WTC11 (cell line): ENCODE measurements at regions not wholly inside any gene's neighbourhood (a gene's known extent, or its start where the extent isn't known, plus 50 kb on each side); places are given as distances from the start of the nearest gene placed in this dataset.

Source experiments
- ATAC-seq: fragments of 200-7000 bp; cut with Tn5 transposase; 2 replicates; pipeline ENCODE4 v1.10.0; 2021; ENCODE audit warnings: mild to moderate bottlenecking, moderate library complexity
- CTCF ChIA-PET: fragments of 300-600 bp; sonication (Branson Sonifier 250); formaldehyde crosslinking; loops from one replicate; lab custom pipeline; 2021; ENCODE audit warnings: antibody characterized with exemption; lab: Charles Lee
- POLR2A ChIA-PET: fragments of 350-600 bp; sonication (Branson Sonifier 250); formaldehyde crosslinking; loops from one replicate; lab custom pipeline; 2021; ENCODE audit warnings: antibody characterized with exemption; lab: Charles Lee
- DNase-seq: peaks from one replicate; pipeline ENCODE4 v3.0.0; 2021; ENCODE audit warnings: low spot score
- H3K27ac Mint-ChIP-seq: 2 replicates; pipeline ENCODE4 v1.8.0; 2021; ENCODE audit warnings: mixed read lengths
- H3K27me3 Mint-ChIP-seq: 2 replicates; pipeline ENCODE4 v1.8.0; 2021; ENCODE audit warnings: low read depth, mild to moderate bottlenecking, moderate library complexity, mixed read lengths
- H3K36me3 Mint-ChIP-seq: 2 replicates; pipeline ENCODE4 v1.8.0; 2021; ENCODE audit warnings: mixed read lengths
- H3K4me1 Mint-ChIP-seq: 2 replicates; pipeline ENCODE4 v1.8.0; 2022; ENCODE audit warnings: mixed read lengths
- H3K4me3 Mint-ChIP-seq: 2 replicates; pipeline ENCODE4 v1.8.0; 2021; ENCODE audit warnings: mild to moderate bottlenecking, moderate library complexity, mixed read lengths
- H3K9me3 Mint-ChIP-seq: 2 replicates; pipeline ENCODE4 v1.8.0; 2021; ENCODE audit warnings: mixed read lengths
- AFF4 ChIP-seq: sonication (generic); formaldehyde crosslinking; IDR thresholded peaks from 2 replicates; pipeline ENCODE4 v1.8.1; 2023; ENCODE audit warnings: mild to moderate bottlenecking, missing genetic modification reagents, borderline replicate concordance
- ATF1 ChIP-seq: sonication (generic); formaldehyde crosslinking; IDR thresholded peaks from 2 replicates; pipeline ENCODE4 v1.8.1; 2023; ENCODE audit warnings: mild to moderate bottlenecking, moderate library complexity, missing genetic modification reagents
- ATF3 ChIP-seq: sonication (generic); formaldehyde crosslinking; conservative IDR thresholded peaks from 2 replicates; pipeline ENCODE4 v1.8.1; 2022; ENCODE audit warnings: mild to moderate bottlenecking, missing genetic modification reagents
- CREM ChIP-seq: sonication (generic); formaldehyde crosslinking; IDR thresholded peaks from 2 replicates; pipeline ENCODE4 v1.8.1; 2022; ENCODE audit warnings: mild to moderate bottlenecking, missing genetic modification reagents, moderate library complexity
- HMGXB4 ChIP-seq: sonication (generic); formaldehyde crosslinking; IDR thresholded peaks from 2 replicates; pipeline ENCODE4 v1.8.1; 2023; ENCODE audit warnings: mild to moderate bottlenecking, moderate library complexity, missing genetic modification reagents
- MLX ChIP-seq: sonication (generic); formaldehyde crosslinking; IDR thresholded peaks from 2 replicates; pipeline ENCODE4 v1.8.1; 2023; ENCODE audit warnings: mild to moderate bottlenecking, missing genetic modification reagents, moderate library complexity
- MYBL2 ChIP-seq: sonication (generic); formaldehyde crosslinking; IDR thresholded peaks from 2 replicates; pipeline ENCODE4 v1.8.1; 2023; ENCODE audit warnings: mild to moderate bottlenecking, moderate library complexity, missing genetic modification reagents
- NFE2L1 ChIP-seq: sonication (generic); formaldehyde crosslinking; IDR thresholded peaks from 2 replicates; pipeline ENCODE4 v1.8.1; 2023; ENCODE audit warnings: missing genetic modification reagents
- NFYB ChIP-seq: sonication (generic); formaldehyde crosslinking; conservative IDR thresholded peaks from 2 replicates; pipeline ENCODE4 v1.8.0; 2022; ENCODE audit warnings: low read depth, missing genetic modification reagents
- RORB ChIP-seq: fragments of 250-450 bp; sonication (Bioruptor Pico); IDR thresholded peaks from 2 replicates; pipeline ENCODE4 v1.9.0; 2021; ENCODE audit warnings: mild to moderate bottlenecking
- SMAD4 ChIP-seq: sonication (generic); formaldehyde crosslinking; IDR thresholded peaks from 2 replicates; pipeline ENCODE4 v1.8.0; 2022; ENCODE audit warnings: mild to moderate bottlenecking, missing genetic modification reagents
- SP1 ChIP-seq: sonication (generic); formaldehyde crosslinking; conservative IDR thresholded peaks from 2 replicates; pipeline ENCODE4 v1.8.1; 2022; ENCODE audit warnings: missing genetic modification reagents
- TEAD1 ChIP-seq: sonication (generic); formaldehyde crosslinking; IDR thresholded peaks from 2 replicates; pipeline ENCODE4 v1.8.0; 2022; ENCODE audit warnings: mild to moderate bottlenecking, missing genetic modification reagents
- TEAD4 ChIP-seq: sonication (generic); formaldehyde crosslinking; IDR thresholded peaks from 2 replicates; pipeline ENCODE4 v1.8.0; 2022; ENCODE audit warnings: mild to moderate bottlenecking, missing genetic modification reagents
- ZNF138 ChIP-seq: sonication (generic); formaldehyde crosslinking; conservative IDR thresholded peaks from 2 replicates; pipeline ENCODE4 v1.8.1; 2022; ENCODE audit warnings: mild to moderate bottlenecking, moderate library complexity, missing genetic modification reagents
- ZNF416 ChIP-seq: fragments of 250-450 bp; sonication (Bioruptor Pico); IDR thresholded peaks from 2 replicates; pipeline ENCODE4 v1.9.0; 2021; ENCODE audit warnings: mild to moderate bottlenecking, inconsistent platforms
- ZNF425 ChIP-seq: fragments of 250-450 bp; sonication (Bioruptor Pico); conservative IDR thresholded peaks from 2 replicates; pipeline ENCODE4 v1.9.0; 2021; ENCODE audit warnings: mild to moderate bottlenecking
- ZNF532 ChIP-seq: fragments of 250-450 bp; sonication (Bioruptor Pico); IDR thresholded peaks from 2 replicates; pipeline ENCODE4 v1.9.0; 2021; ENCODE audit warnings: mild to moderate bottlenecking, borderline replicate concordance

GRCh38 chr9:135228345-135228982 lies 141.0 kb downstream of the OLFM1 start (continued):
- no peak for TF ChIP-seq ZNF425 (CRISPR knock-in tag)
- TF ChIP-seq AFF4 (CRISPR knock-in tag) = no peak
- TF ChIP-seq CREM (CRISPR knock-in tag) = no peak
- TF ChIP-seq ATF1 (CRISPR knock-in tag) = no peak
- no peak for TF ChIP-seq ZNF416
- TF ChIP-seq RORB (CRISPR knock-in tag) = no peak
- TF ChIP-seq ATF3 (CRISPR knock-in tag) = no peak

- ATAC-seq (no peak), DNase-seq (no peak)
- Mint-ChIP-seq H3K27ac (no peak overlapping the region), H3K4me3 (no peak overlapping the region), H3K9me3 (peaks cover 6% of the 10 kb centered on the region; the same call in 1 of the 2 replicates), H3K36me3 (no peaks in the 10 kb centered on the region), H3K27me3 (no peaks in the 10 kb centered on the region), H3K4me1 (0 out of 2 replicates have a peak, but pooled peaks cover 5% of the 10 kb centered on the region)
- ChIA-PET CTCF (interaction anchor here (1.5 to 2.5 kb wide), 2 partner anchors 11 to 143 kb away, joined by 7 to 8 read pairs; no protein-coding TSS in a partner anchor), POLR2A (no interaction called here)
- TF ChIP-seq NFE2L1 (CRISPR knock-in tag) (no peak), SP1 (CRISPR knock-in tag) (no peak), ZNF416 (no peak), AFF4 (CRISPR knock-in tag) (no peak), MYBL2 (CRISPR knock-in tag) (no peak), SMAD4 (CRISPR knock-in tag) (no peak), NFYB (no peak), MLX (no peak), ZNF138 (CRISPR knock-in tag) (no peak), ZNF532 (no peak), TEAD1 (CRISPR knock-in tag) (no peak), HMGXB4 (CRISPR knock-in tag) (no peak), TEAD4 (CRISPR knock-in tag) (no peak)
Measured at GRCh38 chr9:135228983-135229625, 141.6 kb downstream of the OLFM1 start.
